GM18868 (cell line): ENCODE measurements at regions not wholly inside any gene's neighbourhood (a gene's known extent, or its start where the extent isn't known, plus 50 kb on each side); places are given as distances from the start of the nearest gene placed in this dataset.

Source experiments
- ATAC-seq: cut with Tn5 transposase; IDR thresholded peaks from one replicate; pipeline ENCODE4 v1.9.1; 2021; ENCODE audit warnings: mild to moderate bottlenecking, moderate library complexity; ENCODE audit not compliant: unreplicated experiment

GRCh38 chr15:77739591-77740378 is 107.1 kb upstream of the LINGO1 start:
- ATAC-seq: no peak

GRCh38 chr15:77738441-77739302 is 106.0 kb upstream of the LINGO1 start:
- no peak for ATAC-seq

- ATAC-seq: no peak
Observed at GRCh38 chr15:77738038-77738370, 105.3 kb upstream of the LINGO1 start.

GRCh38 chr15:77737238-77738037 is 104.7 kb upstream of the LINGO1 start:
- no peak for ATAC-seq

- ATAC-seq: no peak
Observed at GRCh38 chr15:77734306-77734705, 101.6 kb upstream of the LINGO1 start.

GRCh38 chr15:77733579-77734300 is 101.0 kb upstream of the LINGO1 start:
- no peak for ATAC-seq

GRCh38 chr15:77732514-77733335 is 100.0 kb upstream of the LINGO1 start:
- no peak for ATAC-seq

- no peak for ATAC-seq
Observed at GRCh38 chr15:77731945-77732344, 99.2 kb upstream of the LINGO1 start.

- no peak for ATAC-seq
Observed at GRCh38 chr15:77731067-77731466, 98.4 kb upstream of the LINGO1 start.

GRCh38 chr15:77727635-77728304 is 95.1 kb upstream of the LINGO1 start:
- ATAC-seq: no peak

- no peak for ATAC-seq
Observed at GRCh38 chr15:77724715-77725114, 92.0 kb upstream of the LINGO1 start.

GRCh38 chr15:77723756-77724155 is 91.0 kb upstream of the LINGO1 start:
- no peak for ATAC-seq

- no peak for ATAC-seq
Observed at GRCh38 chr15:77722759-77723460, 90.2 kb upstream of the LINGO1 start.

GRCh38 chr15:77721963-77722362 is 89.3 kb upstream of the LINGO1 start:
- ATAC-seq: no peak

- no peak for ATAC-seq
Observed at GRCh38 chr15:77720655-77721054, 87.9 kb upstream of the LINGO1 start.

GRCh38 chr15:77720173-77720572 is 87.5 kb upstream of the LINGO1 start:
- ATAC-seq: no peak

GRCh38 chr15:77719450-77719849 is 86.7 kb upstream of the LINGO1 start:
- no peak for ATAC-seq

- ATAC-seq: no peak
Observed at GRCh38 chr15:77717333-77717990, 84.8 kb upstream of the LINGO1 start.
